ENCODE measurements at regions not wholly inside any gene's neighbourhood (a gene's known extent, or its start where the extent isn't known, plus 50 kb on each side); places are given as distances from the start of the nearest gene placed in this dataset.
A peak's percentile ranks its signal among the peaks of the same experiment; 100 is the strongest.

GRCh38 chr2:16509042-16509441, 156.6 kb downstream of the CYRIA start:
- peaks cover 0 to 10% (median 5%) of the 10 kb centered on the region in 5 donors for H3K4me1 ChIP-seq (ENCODE audit: control insufficient read depth in 5 of 5, insufficient read depth in 5 of 5, low read length in 5 of 5)
- peaks cover 10 to 30% (median 26%) of the 10 kb centered on the region in 5 donors for H3K27me3 ChIP-seq (ENCODE audit: control insufficient read depth in 5 of 5, insufficient read depth in 4 of 5, low read length in 5 of 5)
- H3K36me3 ChIP-seq (ENCODE audit: control insufficient read depth in 5 of 5, insufficient read depth in 5 of 5, low read length in 5 of 5), result no peaks in the 10 kb centered on the region
- no peaks in the 10 kb centered on the region for H3K9me3 ChIP-seq (ENCODE audit: control insufficient read depth in 5 of 5, low read length in 5 of 5)
- H3K9ac ChIP-seq (ENCODE audit: low read length in 5 of 5), result no peak overlapping the region
- H3K27ac ChIP-seq (ENCODE audit: low read depth, low read length), result no peak overlapping the region
- no peak overlapping the region for H3K4me3 ChIP-seq (ENCODE audit: low read depth in 1 of 5, low read length in 5 of 5)

DNA sequence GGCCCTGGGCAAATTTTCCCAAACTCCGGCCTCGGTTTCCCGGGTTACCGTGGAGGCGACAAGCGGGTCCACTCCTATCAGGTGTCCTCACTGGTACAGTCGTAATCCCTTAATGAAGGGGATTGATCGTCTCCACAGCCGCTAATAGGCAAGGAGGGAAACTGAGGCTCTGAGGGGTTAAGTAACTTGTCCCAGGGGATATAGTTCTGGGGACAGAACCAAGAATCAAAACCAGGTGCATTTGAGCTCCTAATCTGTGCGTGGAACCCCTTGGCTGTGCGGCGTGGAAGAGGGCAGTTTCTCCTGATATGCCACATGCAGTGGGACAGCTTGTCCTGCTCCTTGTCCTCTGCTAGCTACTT, 157.2 kb downstream of the CYRIA start:
- Histone ChIP-seq H3K9me3 (ENCODE audit: control insufficient read depth in 5 of 5, low read length in 5 of 5) (no peaks in the 10 kb centered on the region), H3K4me1 (ENCODE audit: control insufficient read depth in 5 of 5, insufficient read depth in 5 of 5, low read length in 5 of 5) (peaks cover 0 to 10% (median 5%) of the 10 kb centered on the region in 5 donors), H3K4me3 (ENCODE audit: low read depth in 1 of 5, low read length in 5 of 5) (peak overlapping the region in 1 of 5 donors; percentile 13), H3K9ac (ENCODE audit: low read length in 5 of 5) (no peak overlapping the region), H3K27me3 (ENCODE audit: control insufficient read depth in 5 of 5, insufficient read depth in 4 of 5, low read length in 5 of 5) (peaks cover 10 to 30% (median 26%) of the 10 kb centered on the region in 5 donors), H3K36me3 (ENCODE audit: control insufficient read depth in 5 of 5, insufficient read depth in 5 of 5, low read length in 5 of 5) (no peaks in the 10 kb centered on the region), H3K27ac (ENCODE audit: low read depth, low read length) (no peak overlapping the region)

GRCh38 chr2:16507655-16508489, 157.8 kb downstream of the CYRIA start:
- H3K27me3 ChIP-seq (ENCODE audit: control insufficient read depth in 5 of 5, insufficient read depth in 4 of 5, low read length in 5 of 5), result peaks cover 10 to 30% (median 26%) of the 10 kb centered on the region in 5 donors
- no peaks in the 10 kb centered on the region for H3K9me3 ChIP-seq (ENCODE audit: control insufficient read depth in 5 of 5, low read length in 5 of 5)
- H3K36me3 ChIP-seq (ENCODE audit: control insufficient read depth in 5 of 5, insufficient read depth in 5 of 5, low read length in 5 of 5), result no peaks in the 10 kb centered on the region
- H3K27ac ChIP-seq (ENCODE audit: low read depth, low read length), result no peak overlapping the region
- H3K9ac ChIP-seq (ENCODE audit: low read length in 5 of 5), result no peak overlapping the region
- peaks cover 0 to 10% (median 5%) of the 10 kb centered on the region in 5 donors for H3K4me1 ChIP-seq (ENCODE audit: control insufficient read depth in 5 of 5, insufficient read depth in 5 of 5, low read length in 5 of 5)
- H3K4me3 ChIP-seq (ENCODE audit: low read depth in 1 of 5, low read length in 5 of 5), result peak overlapping the region in 4 of 5 donors; percentile 13 to 51 (median 44)

DNA sequence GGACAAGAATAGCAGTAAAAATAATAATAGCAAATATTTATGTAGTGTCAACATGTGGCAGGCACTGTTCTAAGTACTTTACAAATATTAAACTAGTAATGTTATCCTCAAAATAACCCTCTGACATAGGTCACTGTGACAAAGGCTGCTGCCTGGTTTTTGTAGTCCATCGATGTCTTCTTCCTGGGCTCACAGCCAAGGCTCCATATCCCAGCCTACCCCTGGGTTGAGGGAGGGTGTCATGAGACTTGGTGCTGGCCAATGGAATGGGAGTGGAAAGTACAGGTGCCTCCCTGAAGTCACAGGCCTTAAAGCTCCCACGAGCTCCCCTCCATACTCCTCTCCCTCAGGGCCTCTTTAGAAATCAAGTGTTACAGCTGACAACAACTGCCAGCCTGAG, 159.3 kb downstream of the CYRIA start:
- Histone ChIP-seq H3K9ac (ENCODE audit: low read length in 5 of 5) (no peak overlapping the region), H3K4me3 (ENCODE audit: low read depth in 1 of 5, low read length in 5 of 5) (no peak overlapping the region), H3K36me3 (ENCODE audit: control insufficient read depth in 5 of 5, insufficient read depth in 5 of 5, low read length in 5 of 5) (no peaks in the 10 kb centered on the region), H3K9me3 (ENCODE audit: control insufficient read depth in 5 of 5, low read length in 5 of 5) (no peaks in the 10 kb centered on the region), H3K27ac (ENCODE audit: low read depth, low read length) (no peak overlapping the region), H3K27me3 (ENCODE audit: control insufficient read depth in 5 of 5, insufficient read depth in 4 of 5, low read length in 5 of 5) (peaks cover 10 to 29% (median 23%) of the 10 kb centered on the region in 5 donors), H3K4me1 (ENCODE audit: control insufficient read depth in 5 of 5, insufficient read depth in 5 of 5, low read length in 5 of 5) (peaks cover 0 to 10% (median 5%) of the 10 kb centered on the region in 5 donors)

DNA sequence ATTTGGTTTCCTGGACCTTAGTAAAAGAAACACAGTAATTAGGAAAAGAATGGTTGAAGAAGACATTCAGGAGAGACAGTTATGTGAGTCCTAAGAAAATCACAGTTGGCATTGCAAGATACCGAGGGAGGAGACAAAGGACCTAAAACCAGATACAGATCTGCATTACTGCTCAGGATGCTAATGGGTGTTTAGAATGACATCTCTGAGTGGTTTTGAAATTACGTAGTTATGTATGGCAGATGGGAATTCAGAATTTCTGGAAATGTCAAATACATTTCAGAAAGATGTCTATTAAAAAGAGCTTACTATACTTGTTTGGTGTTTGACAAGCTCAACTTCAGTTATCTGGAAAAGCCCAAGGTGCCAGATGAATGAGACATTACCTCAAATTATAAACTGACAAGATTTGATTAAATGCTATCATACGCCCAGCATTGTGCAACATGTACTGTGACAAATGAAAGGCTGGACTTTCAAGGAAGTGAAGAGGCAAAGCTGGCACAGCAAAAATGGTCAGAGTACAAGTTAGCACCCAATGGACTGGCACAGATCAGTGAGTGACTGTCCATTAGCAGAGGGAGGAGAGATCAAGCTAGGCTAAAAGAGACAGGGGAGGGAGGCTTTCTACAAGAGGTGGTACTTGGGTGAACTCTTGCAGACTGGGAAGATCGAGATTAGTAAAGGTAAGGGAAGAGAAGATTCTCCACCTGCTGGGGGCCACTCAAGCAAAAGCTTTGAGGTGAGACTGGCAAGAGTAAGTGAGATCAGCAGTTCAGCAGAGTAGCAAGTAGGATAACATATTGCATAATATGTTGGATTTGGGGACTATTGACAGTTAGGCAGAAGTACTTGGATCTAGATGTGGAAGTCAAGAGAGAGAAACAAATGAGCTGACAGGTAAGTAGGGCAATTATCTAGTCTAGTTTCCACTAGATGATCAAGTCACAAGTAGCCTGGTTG, 168.9 kb downstream of the CYRIA start:
- H3K9me3 ChIP-seq (ENCODE audit: control insufficient read depth in 5 of 5, low read length in 5 of 5), result no peaks in the 10 kb centered on the region
- H3K4me3 ChIP-seq (ENCODE audit: low read depth in 1 of 5, low read length in 5 of 5), result no peak overlapping the region
- H3K27ac ChIP-seq (ENCODE audit: low read depth, low read length), result no peak overlapping the region
- H3K4me1 ChIP-seq (ENCODE audit: control insufficient read depth in 5 of 5, insufficient read depth in 5 of 5, low read length in 5 of 5), result no peaks in the 10 kb centered on the region
- no peaks in the 10 kb centered on the region for H3K27me3 ChIP-seq (ENCODE audit: control insufficient read depth in 5 of 5, insufficient read depth in 4 of 5, low read length in 5 of 5)
- H3K9ac ChIP-seq (ENCODE audit: low read length in 5 of 5), result no peak overlapping the region
- H3K36me3 ChIP-seq (ENCODE audit: control insufficient read depth in 5 of 5, insufficient read depth in 5 of 5, low read length in 5 of 5), result no peaks in the 10 kb centered on the region

DNA sequence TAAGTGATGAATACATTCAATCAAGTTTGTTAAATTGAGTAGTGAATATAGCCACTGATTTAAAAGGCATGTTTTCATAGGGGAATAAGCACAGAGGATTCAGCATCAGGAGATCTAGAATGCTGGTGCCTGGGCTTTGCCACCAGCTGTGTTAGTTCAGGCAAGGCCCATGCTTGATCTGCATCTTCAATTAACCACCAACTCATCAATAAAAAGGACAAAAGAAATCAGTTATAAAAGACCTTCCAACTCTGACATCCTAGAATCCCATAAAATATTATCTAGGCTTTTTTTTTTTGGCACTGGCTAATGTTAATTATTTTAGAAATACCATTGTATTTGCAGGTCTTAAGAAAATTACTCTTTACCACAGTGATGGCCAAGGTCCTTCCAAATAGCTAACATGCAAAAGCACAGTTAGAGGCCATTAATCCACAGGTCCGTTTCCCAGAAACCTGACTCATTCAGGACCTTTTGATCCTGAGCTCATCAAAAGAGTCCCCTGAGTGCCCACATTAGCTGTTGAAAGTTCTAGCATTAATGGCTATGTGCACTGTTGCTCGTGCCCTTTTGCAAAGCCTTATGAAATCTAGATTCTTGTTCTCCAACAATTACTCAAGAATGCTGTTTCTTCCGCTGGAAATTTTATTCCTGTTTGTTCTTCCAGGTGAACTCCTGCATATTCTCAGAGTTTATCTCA, 170.0 kb downstream of the CYRIA start:
- Histone ChIP-seq H3K9me3 (ENCODE audit: control insufficient read depth in 5 of 5, low read length in 5 of 5) (no peaks in the 10 kb centered on the region), H3K27me3 (ENCODE audit: control insufficient read depth in 5 of 5, insufficient read depth in 4 of 5, low read length in 5 of 5) (no peaks in the 10 kb centered on the region), H3K27ac (ENCODE audit: low read depth, low read length) (no peak overlapping the region), H3K4me3 (ENCODE audit: low read depth in 1 of 5, low read length in 5 of 5) (no peak overlapping the region), H3K4me1 (ENCODE audit: control insufficient read depth in 5 of 5, insufficient read depth in 5 of 5, low read length in 5 of 5) (no peaks in the 10 kb centered on the region), H3K36me3 (ENCODE audit: control insufficient read depth in 5 of 5, insufficient read depth in 5 of 5, low read length in 5 of 5) (no peaks in the 10 kb centered on the region), H3K9ac (ENCODE audit: low read length in 5 of 5) (no peak overlapping the region)

GRCh38 chr2:16494836-16495508, 170.7 kb downstream of the CYRIA start:
- Histone ChIP-seq H3K4me3 (ENCODE audit: low read depth in 1 of 5, low read length in 5 of 5) (no peak overlapping the region), H3K36me3 (ENCODE audit: control insufficient read depth in 5 of 5, insufficient read depth in 5 of 5, low read length in 5 of 5) (no peaks in the 10 kb centered on the region), H3K9ac (ENCODE audit: low read length in 5 of 5) (no peak overlapping the region), H3K27me3 (ENCODE audit: control insufficient read depth in 5 of 5, insufficient read depth in 4 of 5, low read length in 5 of 5) (no peaks in the 10 kb centered on the region), H3K4me1 (ENCODE audit: control insufficient read depth in 5 of 5, insufficient read depth in 5 of 5, low read length in 5 of 5) (no peaks in the 10 kb centered on the region), H3K27ac (ENCODE audit: low read depth, low read length) (no peak overlapping the region), H3K9me3 (ENCODE audit: control insufficient read depth in 5 of 5, low read length in 5 of 5) (no peaks in the 10 kb centered on the region)

DNA sequence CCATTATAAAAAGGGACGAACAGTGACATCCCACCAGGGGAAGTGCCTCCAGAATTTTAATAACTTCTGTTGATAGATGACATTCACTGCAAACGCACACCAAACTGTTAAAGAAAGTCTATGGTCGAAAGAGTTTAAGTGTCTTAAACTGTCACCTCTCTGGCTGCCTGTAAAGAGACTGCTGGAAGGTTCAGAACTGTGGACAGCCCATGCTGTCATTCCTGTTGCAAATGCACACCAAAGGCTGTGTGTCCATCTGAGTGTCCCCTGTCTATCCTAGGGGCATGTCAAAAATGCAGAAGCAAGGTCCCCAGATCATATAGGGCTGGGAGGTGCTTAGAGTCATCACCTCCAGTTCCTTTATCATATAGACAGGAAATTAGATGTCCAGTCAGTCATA, 171.8 kb downstream of the CYRIA start:
- Histone ChIP-seq H3K27ac (ENCODE audit: low read depth, low read length) (no peak overlapping the region), H3K27me3 (ENCODE audit: control insufficient read depth in 5 of 5, insufficient read depth in 4 of 5, low read length in 5 of 5) (no peaks in the 10 kb centered on the region), H3K36me3 (ENCODE audit: control insufficient read depth in 5 of 5, insufficient read depth in 5 of 5, low read length in 5 of 5) (no peaks in the 10 kb centered on the region), H3K9ac (ENCODE audit: low read length in 5 of 5) (no peak overlapping the region), H3K4me3 (ENCODE audit: low read depth in 1 of 5, low read length in 5 of 5) (no peak overlapping the region), H3K4me1 (ENCODE audit: control insufficient read depth in 5 of 5, insufficient read depth in 5 of 5, low read length in 5 of 5) (no peaks in the 10 kb centered on the region), H3K9me3 (ENCODE audit: control insufficient read depth in 5 of 5, low read length in 5 of 5) (no peaks in the 10 kb centered on the region)

GRCh38 chr2:16487686-16488085, 177.9 kb downstream of the CYRIA start:
- Histone ChIP-seq H3K9ac (ENCODE audit: low read length in 5 of 5) (no peak overlapping the region), H3K27me3 (ENCODE audit: control insufficient read depth in 5 of 5, insufficient read depth in 4 of 5, low read length in 5 of 5) (peaks cover 0 to 2% (median 0%) of the 10 kb centered on the region in 5 donors), H3K36me3 (ENCODE audit: control insufficient read depth in 5 of 5, insufficient read depth in 5 of 5, low read length in 5 of 5) (no peaks in the 10 kb centered on the region), H3K4me3 (ENCODE audit: low read depth in 1 of 5, low read length in 5 of 5) (no peak overlapping the region), H3K27ac (ENCODE audit: low read depth, low read length) (no peak overlapping the region), H3K4me1 (ENCODE audit: control insufficient read depth in 5 of 5, insufficient read depth in 5 of 5, low read length in 5 of 5) (no peaks in the 10 kb centered on the region), H3K9me3 (ENCODE audit: control insufficient read depth in 5 of 5, low read length in 5 of 5) (no peaks in the 10 kb centered on the region)
